Left lung (tissue), 4 donors: ENCODE measurements at regions not wholly inside any gene's neighbourhood (a gene's known extent, or its start where the extent isn't known, plus 50 kb on each side); places are given as distances from the start of the nearest gene placed in this dataset.
"Not testable (repeated sequence)": the region's sequence is repeated elsewhere in the genome, so short reads cannot be mapped to it uniquely, and the experiment has no call there.

Experiments
- ATAC-seq: fragments of 200-7000 bp; cut with Tn5 transposase; one replicate; pipeline ENCODE4 v1.9.1; 2020; ENCODE audit warnings: moderate library complexity
- DNase-seq, 4 donors: peaks; one replicate each; pipeline ENCODE4 v3.0.0-alpha.2; 2013 to 2020
- H3K27ac ChIP-seq, 2 donors: fragments of 200-600 bp; sonication (generic) in 1 of 2; one replicate each; pipeline versions ENCODE4 v1.5.0 to v1.8.0; 2020 to 2021
- H3K27me3 ChIP-seq, 2 donors: fragments of 200-600 bp; sonication (generic) in 1 of 2; one replicate each; pipeline versions ENCODE4 v1.5.0 to v1.8.0; 2020 to 2021
- H3K36me3 ChIP-seq, 2 donors: fragments of 200-600 bp; sonication (generic) in 1 of 2; one replicate each; pipeline versions ENCODE4 v1.5.0 to v1.8.0; 2020 to 2021
- H3K4me1 ChIP-seq, 2 donors: fragments of 200-600 bp; one replicate each; pipeline ENCODE4 v1.8.0; 2021
- H3K4me3 ChIP-seq, 2 donors: fragments of 200-600 bp; sonication (generic) in 1 of 2; one replicate each; pipeline versions ENCODE4 v1.5.0 to v1.8.0; 2020 to 2021; ENCODE audit warnings: mild to moderate bottlenecking in 1 of 2
- H3K9me3 ChIP-seq, 2 donors: fragments of 200-600 bp; sonication (generic) in 1 of 2; one replicate each; pipeline versions ENCODE4 v1.5.0 to v1.8.0; 2020 to 2021
- intact Hi-C, 2 donors: fragments of 100-400 bp; cut with DNase I; formaldehyde crosslinking; loops; one replicate each; pipeline versions ENCODE4 v1.11.2 to v1.14.2; 2022
- TF ChIP-seq, protein P1 (sequence below), 2 donors: fragments of 200-600 bp; sonication (generic) in 1 of 2; IDR thresholded peaks; one replicate each; pipeline versions ENCODE4 v1.5.0 to v1.8.0; 2021; ENCODE audit warnings: antibody characterized with exemption in 2 of 2
- donor health status: DM: no; HTN: yes; CAD: no.
- donor health status: DM: no; HTN: no; CAD: no.

DNA sequence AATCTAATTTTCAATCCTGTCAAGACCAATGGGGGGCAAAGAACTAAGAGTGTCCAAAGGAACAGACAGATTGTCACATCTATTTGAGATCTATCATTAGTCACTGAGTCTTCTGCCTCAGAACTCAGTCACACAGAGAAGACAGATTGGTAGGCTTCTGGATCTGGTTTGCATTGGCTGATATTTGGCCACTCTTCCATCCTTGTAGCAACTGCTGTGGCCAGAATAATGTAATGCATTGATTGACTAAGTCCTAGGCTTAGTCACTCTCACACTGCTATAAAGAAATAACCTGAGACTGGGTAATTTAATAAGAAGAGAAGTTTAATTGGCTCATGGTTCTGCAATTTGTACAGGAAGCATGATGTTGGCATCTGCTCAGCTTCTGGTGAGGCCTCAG, 458.5 kb downstream of the ACTL7B start:
- Histone ChIP-seq H3K4me1 (no peaks in the 10 kb centered on the region), H3K9me3 (peaks cover 0 to 2% of the 10 kb centered on the region in 2 donors), H3K27me3 (no peaks in the 10 kb centered on the region), H3K27ac (no peak overlapping the region), H3K4me3 (no peak overlapping the region), H3K36me3 (no peaks in the 10 kb centered on the region)
- no peak for ATAC-seq
- no peak for DNase-seq
- intact Hi-C loops, result no loop called here
- TF ChIP-seq, protein P1, sequence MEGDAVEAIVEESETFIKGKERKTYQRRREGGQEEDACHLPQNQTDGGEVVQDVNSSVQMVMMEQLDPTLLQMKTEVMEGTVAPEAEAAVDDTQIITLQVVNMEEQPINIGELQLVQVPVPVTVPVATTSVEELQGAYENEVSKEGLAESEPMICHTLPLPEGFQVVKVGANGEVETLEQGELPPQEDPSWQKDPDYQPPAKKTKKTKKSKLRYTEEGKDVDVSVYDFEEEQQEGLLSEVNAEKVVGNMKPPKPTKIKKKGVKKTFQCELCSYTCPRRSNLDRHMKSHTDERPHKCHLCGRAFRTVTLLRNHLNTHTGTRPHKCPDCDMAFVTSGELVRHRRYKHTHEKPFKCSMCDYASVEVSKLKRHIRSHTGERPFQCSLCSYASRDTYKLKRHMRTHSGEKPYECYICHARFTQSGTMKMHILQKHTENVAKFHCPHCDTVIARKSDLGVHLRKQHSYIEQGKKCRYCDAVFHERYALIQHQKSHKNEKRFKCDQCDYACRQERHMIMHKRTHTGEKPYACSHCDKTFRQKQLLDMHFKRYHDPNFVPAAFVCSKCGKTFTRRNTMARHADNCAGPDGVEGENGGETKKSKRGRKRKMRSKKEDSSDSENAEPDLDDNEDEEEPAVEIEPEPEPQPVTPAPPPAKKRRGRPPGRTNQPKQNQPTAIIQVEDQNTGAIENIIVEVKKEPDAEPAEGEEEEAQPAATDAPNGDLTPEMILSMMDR (IDR thresholded peaks at IDR 0.05), result no peak

DNA sequence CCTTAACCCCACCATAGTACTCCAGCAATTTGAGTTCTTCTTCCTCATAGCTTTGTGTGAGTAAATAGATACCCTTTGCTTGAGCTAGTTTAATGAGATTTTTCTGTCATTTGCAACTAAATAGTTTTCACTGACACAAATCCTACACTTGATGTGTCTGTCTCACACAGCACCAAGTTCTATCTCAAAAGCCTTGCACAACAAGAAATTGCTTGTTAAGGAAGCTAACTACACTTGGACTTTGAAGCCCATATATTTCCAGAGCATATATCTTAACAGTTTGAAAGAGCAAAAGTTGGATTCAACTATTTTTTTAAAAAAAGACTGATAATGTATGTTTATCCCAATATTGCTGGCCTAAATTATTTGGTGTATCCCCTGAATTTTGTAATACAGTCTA, 459.2 kb downstream of the ACTL7B start:
- DNase-seq, result no peak
- H3K4me3 ChIP-seq, result no peak overlapping the region
- H3K9me3 ChIP-seq, result peaks cover 0 to 2% of the 10 kb centered on the region in 2 donors
- H3K4me1 ChIP-seq, result no peaks in the 10 kb centered on the region
- H3K27ac ChIP-seq, result no peak overlapping the region
- TF ChIP-seq, protein P1 (IDR thresholded peaks at IDR 0.05), result no peak
- intact Hi-C loops, result no loop called here
- no peak for ATAC-seq
- no peaks in the 10 kb centered on the region for H3K36me3 ChIP-seq
- no peaks in the 10 kb centered on the region for H3K27me3 ChIP-seq

DNA sequence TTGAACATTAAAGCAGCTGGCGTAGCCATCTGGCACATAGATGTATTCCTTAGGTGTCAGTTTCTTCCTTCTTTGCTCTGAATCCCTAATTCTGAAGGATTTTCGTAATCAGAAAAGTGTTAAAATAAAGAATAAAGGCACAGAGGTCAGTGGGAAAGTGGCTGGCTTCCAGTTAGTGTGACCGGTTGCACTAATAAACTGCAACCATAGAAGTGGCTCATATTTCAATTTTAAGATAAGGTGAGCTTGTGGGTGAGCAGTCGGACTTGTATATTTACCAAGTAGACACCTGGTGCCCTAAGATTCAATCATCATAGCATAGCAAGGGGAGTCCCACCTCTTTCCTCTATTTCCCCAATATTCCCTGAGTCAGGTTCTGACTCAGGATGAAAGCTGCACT, 459.6 kb downstream of the ACTL7B start:
- TF ChIP-seq, protein P1 (IDR thresholded peaks at IDR 0.05), result no peak
- Histone ChIP-seq H3K36me3 (no peaks in the 10 kb centered on the region), H3K9me3 (peaks cover 0 to 2% of the 10 kb centered on the region in 2 donors), H3K27me3 (no peaks in the 10 kb centered on the region), H3K4me3 (no peak overlapping the region), H3K27ac (no peak overlapping the region), H3K4me1 (no peaks in the 10 kb centered on the region)
- no peak for DNase-seq
- ATAC-seq, result no peak
- intact Hi-C loops, result no loop called here

DNA sequence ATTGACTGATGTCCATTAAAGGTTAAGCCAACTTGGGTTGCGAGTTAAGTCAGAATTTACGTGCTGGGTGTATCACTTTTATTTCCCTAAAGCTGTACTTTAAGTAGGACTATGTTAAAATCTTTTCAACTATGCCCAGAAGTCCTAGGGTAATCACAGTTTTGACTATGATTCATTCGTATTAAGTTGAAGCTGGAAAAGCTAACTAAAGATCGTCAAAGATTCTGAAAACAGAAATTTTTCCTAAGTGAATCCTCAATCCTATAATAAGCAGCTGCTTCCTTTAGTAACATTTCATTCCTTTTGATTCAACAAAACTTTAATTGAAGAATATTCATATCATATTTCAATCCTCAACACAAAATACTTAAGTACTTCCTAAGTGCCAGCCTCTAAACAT, 460.4 kb downstream of the ACTL7B start:
- Histone ChIP-seq H3K27ac (no peak overlapping the region), H3K4me3 (no peak overlapping the region), H3K27me3 (no peaks in the 10 kb centered on the region), H3K36me3 (no peaks in the 10 kb centered on the region), H3K4me1 (no peaks in the 10 kb centered on the region), H3K9me3 (peaks cover 0 to 2% of the 10 kb centered on the region in 2 donors)
- intact Hi-C loops, result no loop called here
- ATAC-seq, result no peak
- TF ChIP-seq, protein P1 (IDR thresholded peaks at IDR 0.05), result no peak
- no peak for DNase-seq

DNA sequence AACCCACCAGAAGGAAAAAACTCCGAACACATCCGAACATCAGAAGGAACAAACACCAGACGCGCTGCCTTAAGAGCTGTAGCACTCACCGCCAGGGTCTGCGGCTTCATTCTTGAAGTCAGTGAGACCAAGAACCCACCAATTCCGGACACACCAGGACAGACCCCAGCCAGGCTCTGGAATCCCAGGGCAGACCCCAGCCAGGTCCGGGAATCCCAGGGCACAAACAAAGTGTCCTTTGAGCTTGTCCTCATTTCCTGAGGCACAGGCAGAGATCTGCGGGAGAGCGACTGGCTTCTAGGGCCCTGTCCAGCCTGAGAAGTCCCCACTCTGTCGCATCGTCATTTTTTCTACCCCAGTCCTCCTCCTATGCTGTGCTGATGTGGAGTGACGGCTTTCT, 461.1 kb downstream of the ACTL7B start:
- Histone ChIP-seq H3K27ac (no peak overlapping the region), H3K36me3 (no peaks in the 10 kb centered on the region), H3K4me1 (no peaks in the 10 kb centered on the region), H3K9me3 (peaks cover 0 to 2% of the 10 kb centered on the region in 2 donors), H3K27me3 (no peaks in the 10 kb centered on the region), H3K4me3 (no peak overlapping the region)
- intact Hi-C loops, result no loop called here
- DNase-seq (no peak), ATAC-seq (no peak)
- TF ChIP-seq, protein P1 (IDR thresholded peaks at IDR 0.05), result no peak

DNA sequence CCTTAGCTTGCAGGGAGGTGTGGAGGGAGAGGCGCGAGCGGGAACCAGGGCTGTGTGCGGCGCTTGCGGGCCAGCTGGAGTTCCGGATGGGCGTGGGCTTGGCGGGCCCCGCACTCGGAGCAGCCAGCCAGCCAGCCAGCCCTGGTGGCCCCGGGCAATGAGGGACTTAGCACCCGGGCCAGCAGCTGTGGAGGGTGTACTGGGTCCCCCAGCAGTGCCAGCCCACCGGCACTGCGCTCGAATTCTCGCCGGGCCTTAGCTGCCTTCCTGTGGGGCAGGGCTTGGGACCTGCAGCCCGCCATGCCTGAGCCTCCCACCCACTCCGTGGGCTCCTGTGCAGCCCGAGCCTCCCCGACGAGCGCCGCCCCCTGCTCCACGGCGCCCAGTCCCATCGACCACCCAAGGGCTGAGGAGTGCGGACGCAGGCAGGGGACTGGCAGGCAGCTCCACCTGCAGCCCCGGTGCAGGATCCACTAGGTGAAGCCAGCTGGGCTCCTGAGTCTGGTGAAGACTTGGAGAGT, 462.2 kb downstream of the ACTL7B start:
- H3K27me3 ChIP-seq, H3K4me1 ChIP-seq, H3K9me3 ChIP-seq, H3K27ac ChIP-seq, H3K4me3 ChIP-seq, intact Hi-C loops, H3K36me3 ChIP-seq, ATAC-seq: not testable (repeated sequence)
- peak in 1 of 4 donors; percentile 45 for DNase-seq
